Natural killer cell treated with Interleukin-12 subunit alpha and Interleukin-12 subunit beta and Interleukin-15 and Interleukin-18, amount 100 ng/mL, for 72 hours (primary cell): ENCODE measurements at regions not wholly inside any gene's neighbourhood (a gene's known extent, or its start where the extent isn't known, plus 50 kb on each side); places are given as distances from the start of the nearest gene placed in this dataset.
"Not testable (repeated sequence)": the region's sequence is repeated elsewhere in the genome, so short reads cannot be mapped to it uniquely, and the experiment has no call there.

Experiments used
- ATAC-seq, 2 donors: fragments of 150-1000 bp; cut with Tn5 transposase in 1 of 2; sonication (Bioruptor Pico), chemical (Tn5 transposase) in 1 of 2; 2 replicates each; pipeline ENCODE4 v1.10.0; 2021
- DNase-seq: peaks from one replicate; pipeline ENCODE4 v3.0.0; 2022; ENCODE audit warnings: low spot score
- H3K27ac Mint-ChIP-seq, 2 donors: 1 replicate in 1 of 2; 2 replicates in 1 of 2; pipeline ENCODE4 v1.8.0; 2022; ENCODE audit warnings: mixed read lengths in 2 of 2, mild to moderate bottlenecking in 1 of 2, moderate library complexity in 1 of 2
- H3K27me3 Mint-ChIP-seq, 2 donors: 1 replicate in 1 of 2; 2 replicates in 1 of 2; pipeline ENCODE4 v1.8.0; 2022; ENCODE audit warnings: mixed read lengths in 2 of 2
- H3K36me3 Mint-ChIP-seq: one replicate; pipeline ENCODE4 v1.8.0; 2022; ENCODE audit warnings: mixed read lengths
- H3K4me1 Mint-ChIP-seq, 2 donors: 1 replicate in 1 of 2; 2 replicates in 1 of 2; pipeline ENCODE4 v1.8.0; 2022; ENCODE audit warnings: low read depth in 2 of 2, mixed read lengths in 2 of 2, mild to moderate bottlenecking in 1 of 2
- H3K4me3 Mint-ChIP-seq: one replicate; pipeline ENCODE4 v1.8.0; 2022; ENCODE audit warnings: mixed read lengths
- H3K9me3 Mint-ChIP-seq: 2 replicates; pipeline ENCODE4 v1.8.0; 2022; ENCODE audit warnings: mixed read lengths

DNA sequence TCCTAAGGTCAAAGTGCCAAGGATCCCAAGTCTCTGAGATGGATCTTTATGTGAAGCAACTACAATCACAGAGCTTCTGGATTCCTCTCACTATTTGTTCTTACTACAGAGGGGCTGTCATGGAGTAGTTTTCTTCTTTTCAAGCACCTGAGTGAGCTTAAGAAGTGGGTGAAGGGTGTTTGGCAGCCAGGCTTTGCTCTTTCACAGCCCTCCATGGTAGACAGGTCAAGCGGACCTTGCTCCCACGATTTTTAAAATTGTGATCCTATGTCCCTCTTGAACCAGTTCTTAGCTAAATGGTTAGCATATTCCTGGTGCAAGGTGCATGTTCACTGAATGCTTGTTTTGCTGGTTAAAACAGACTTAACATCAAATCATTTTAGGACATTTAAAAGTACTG, 332.2 kb downstream of the GADD45G start:
- no peak overlapping the region for H3K27ac Mint-ChIP-seq
- no peaks in the 10 kb centered on the region for H3K9me3 Mint-ChIP-seq
- H3K4me1 Mint-ChIP-seq: peaks cover 0 to 3% of the 10 kb centered on the region in 2 donors
- ATAC-seq (no peak), DNase-seq (no peak)
- no peaks in the 10 kb centered on the region for H3K36me3 Mint-ChIP-seq
- H3K4me3 Mint-ChIP-seq: no peak overlapping the region
- peaks cover 25 to 43% of the 10 kb centered on the region in 2 donors for H3K27me3 Mint-ChIP-seq

DNA sequence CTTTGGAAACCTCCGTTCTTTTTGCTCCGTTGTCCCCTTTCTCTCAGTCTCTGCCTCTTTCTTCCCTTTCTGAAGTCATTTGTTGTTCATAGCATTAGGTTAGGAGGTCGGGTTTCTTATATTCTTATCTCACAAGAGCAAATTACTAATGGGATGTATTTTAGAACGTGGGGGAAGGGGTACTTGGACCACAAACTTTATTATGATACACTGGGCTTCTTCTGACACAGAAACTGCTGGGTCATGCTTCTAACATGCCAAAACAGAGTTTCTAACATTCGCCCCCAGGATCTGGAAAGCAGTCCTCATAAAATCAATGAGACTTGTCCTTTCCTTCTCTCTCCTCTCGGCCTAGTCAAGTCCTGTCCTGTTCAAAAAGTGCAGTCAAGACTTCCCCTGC, 334.4 kb downstream of the GADD45G start:
- peaks cover 31 to 44% of the 10 kb centered on the region in 2 donors for H3K27me3 Mint-ChIP-seq
- peak overlapping the region in 1 of 2 donors; percentile 74 for H3K27ac Mint-ChIP-seq
- no peaks in the 10 kb centered on the region for H3K9me3 Mint-ChIP-seq
- H3K4me3 Mint-ChIP-seq: no peak overlapping the region
- no peaks in the 10 kb centered on the region for H3K36me3 Mint-ChIP-seq
- H3K4me1 Mint-ChIP-seq: peaks cover 0 to 3% of the 10 kb centered on the region in 2 donors
- ATAC-seq: no peak
- no peak for DNase-seq

DNA sequence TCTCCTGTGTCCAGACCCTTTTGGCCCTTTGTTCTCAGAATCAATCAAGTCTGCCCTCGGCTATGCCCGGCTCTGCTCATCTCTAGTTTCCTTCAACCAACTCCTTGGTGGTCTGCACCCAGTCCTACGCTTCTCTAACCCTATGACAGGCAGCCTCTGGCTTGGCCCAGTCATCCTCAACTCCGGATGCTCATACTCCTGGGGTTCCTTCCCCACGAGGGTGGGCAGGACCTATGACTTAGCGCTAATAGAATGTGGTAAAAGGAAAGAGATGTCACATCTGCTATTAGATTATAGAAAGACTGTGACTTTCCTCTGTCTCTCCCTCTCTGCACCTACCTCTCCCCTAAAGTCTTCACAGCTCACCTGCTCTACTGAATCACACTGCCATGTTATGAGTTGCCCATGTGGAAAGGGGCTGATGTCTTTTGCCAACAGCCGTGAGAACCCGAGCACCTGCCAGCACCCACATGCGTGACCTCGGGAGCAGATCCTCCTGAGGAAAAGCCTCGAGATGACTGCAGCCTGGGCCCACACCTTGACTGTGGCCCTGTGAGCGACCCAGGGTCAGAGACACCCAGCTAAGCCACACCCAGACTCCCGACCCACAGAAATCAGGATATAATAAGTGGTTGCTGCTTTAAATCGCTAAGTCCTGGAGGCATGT, 334.9 kb downstream of the GADD45G start:
- no peak for ATAC-seq
- no peak overlapping the region for H3K4me3 Mint-ChIP-seq
- peak overlapping the region in 1 of 2 donors; percentile 74 for H3K27ac Mint-ChIP-seq

DNA sequence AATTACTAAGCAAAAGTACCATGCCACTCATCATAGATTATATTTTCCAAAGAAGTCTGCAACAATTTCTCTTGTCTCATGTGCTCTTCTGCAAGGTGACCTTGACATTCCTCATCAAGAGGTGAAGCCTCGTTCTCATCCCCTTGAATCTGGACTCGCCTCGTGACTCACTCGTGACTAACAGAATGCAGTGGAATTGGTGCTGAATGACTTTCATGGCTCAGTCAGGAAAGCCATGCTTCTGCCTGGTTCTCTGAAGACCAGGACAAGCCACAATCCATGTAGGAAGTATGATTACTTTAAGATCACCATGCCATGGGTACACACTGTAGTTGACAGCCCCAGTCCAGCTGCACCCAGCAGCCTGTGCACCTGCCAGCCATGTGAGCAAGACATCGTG, 335.8 kb downstream of the GADD45G start:
- no peak for ATAC-seq
- Mint-ChIP-seq H3K27me3 (peaks cover 33 to 44% of the 10 kb centered on the region in 2 donors), H3K4me3 (no peak overlapping the region), H3K36me3 (no peaks in the 10 kb centered on the region), H3K4me1 (peaks cover 0 to 3% of the 10 kb centered on the region in 2 donors), H3K9me3 (no peaks in the 10 kb centered on the region), H3K27ac (no peak overlapping the region)
- DNase-seq: no peak

More for the DNA sequence above, 334.9 kb downstream of the GADD45G start:
- DNase-seq: no peak
- Mint-ChIP-seq H3K4me1 (peaks cover 0 to 3% of the 10 kb centered on the region in 2 donors), H3K36me3 (no peaks in the 10 kb centered on the region), H3K9me3 (no peaks in the 10 kb centered on the region), H3K27me3 (peaks cover 33 to 44% of the 10 kb centered on the region in 2 donors)

DNA sequence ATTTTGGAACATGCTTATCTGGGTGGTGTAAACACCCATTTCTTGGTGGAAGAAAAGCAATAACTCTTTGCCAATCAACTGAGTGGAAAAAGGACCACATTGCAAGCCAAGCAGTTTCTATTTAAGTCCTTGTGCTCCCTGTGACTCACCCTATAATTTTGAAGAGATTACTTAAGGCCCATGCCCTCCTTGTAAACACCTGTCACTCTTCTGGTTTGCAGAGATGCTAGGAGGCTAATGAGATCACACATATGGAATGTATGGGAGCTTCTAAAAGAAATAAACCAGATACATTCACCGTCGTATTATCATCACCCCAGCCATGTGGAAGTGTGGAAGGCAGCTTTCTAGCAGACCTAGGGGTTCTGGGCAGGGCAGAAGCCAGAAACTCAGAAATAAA, 337.1 kb downstream of the GADD45G start:
- no peaks in the 10 kb centered on the region for H3K4me1 Mint-ChIP-seq
- no peak overlapping the region for H3K4me3 Mint-ChIP-seq
- no peak for DNase-seq
- H3K27ac Mint-ChIP-seq: no peak overlapping the region
- H3K9me3 Mint-ChIP-seq: no peaks in the 10 kb centered on the region
- no peaks in the 10 kb centered on the region for H3K36me3 Mint-ChIP-seq
- no peak for ATAC-seq
- H3K27me3 Mint-ChIP-seq: peaks cover 27 to 36% of the 10 kb centered on the region in 2 donors

- Mint-ChIP-seq H3K36me3 (no peaks in the 10 kb centered on the region), H3K4me1 (no peaks in the 10 kb centered on the region), H3K27me3 (peaks cover 27 to 36% of the 10 kb centered on the region in 2 donors), H3K27ac (no peak overlapping the region), H3K9me3 (no peaks in the 10 kb centered on the region), H3K4me3 (no peak overlapping the region)
- ATAC-seq: peak in 1 of 2 donors; percentile 25
- no peak for DNase-seq
Measured at GRCh38 chr9:89942643-89943042, 337.8 kb downstream of the GADD45G start.

DNA sequence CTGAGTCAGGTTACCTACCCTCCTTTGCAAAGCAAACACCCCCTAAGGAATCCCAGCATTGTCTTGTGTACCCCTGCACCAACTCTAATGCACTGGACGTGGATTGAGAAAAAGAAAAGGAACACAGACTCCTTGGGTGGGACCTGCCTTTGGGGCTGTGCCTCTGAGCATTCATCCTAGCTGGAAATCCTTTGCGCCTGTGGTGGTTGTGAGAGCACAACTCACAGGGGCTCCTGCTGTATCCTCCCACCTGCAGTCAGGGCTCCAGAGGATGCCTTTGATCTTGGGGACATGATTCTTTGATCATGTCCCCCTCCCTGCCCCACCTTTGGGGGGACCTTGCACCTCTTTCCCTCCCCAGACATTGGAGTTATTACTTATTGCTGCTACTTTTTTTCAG, 338.5 kb downstream of the GADD45G start:
- H3K27me3 Mint-ChIP-seq: peaks cover 27 to 36% of the 10 kb centered on the region in 2 donors
- peak in 1 of 2 donors; percentile 12 for ATAC-seq

DNA sequence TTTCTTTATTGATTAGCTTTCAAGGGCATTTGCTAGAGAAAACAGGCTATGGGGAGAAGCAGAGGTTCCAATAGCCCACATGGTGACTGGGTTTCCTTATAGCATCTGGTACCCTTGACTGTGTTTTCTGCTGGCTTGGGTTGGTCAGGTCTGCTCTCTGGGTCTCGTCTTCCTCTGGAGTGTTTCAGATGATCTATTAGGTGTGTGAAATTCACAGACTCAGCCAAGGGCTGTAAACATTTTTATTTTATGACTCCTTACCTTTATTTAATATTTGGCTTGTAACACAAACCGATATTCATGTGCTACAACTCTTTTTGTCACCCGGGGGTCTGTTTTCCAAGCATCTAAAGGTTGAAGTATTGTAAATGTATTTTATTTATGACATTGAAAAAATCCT, 338.9 kb downstream of the GADD45G start:
- no peak for DNase-seq
- Mint-ChIP-seq H3K36me3 (no peaks in the 10 kb centered on the region), H3K4me1 (peaks cover 0 to 3% of the 10 kb centered on the region in 2 donors), H3K4me3 (no peak overlapping the region), H3K27me3 (peaks cover 26 to 33% of the 10 kb centered on the region in 2 donors), H3K27ac (no peak overlapping the region), H3K9me3 (no peaks in the 10 kb centered on the region)
- no peak for ATAC-seq

More for the DNA sequence above, 338.5 kb downstream of the GADD45G start:
- H3K4me1 Mint-ChIP-seq: peaks cover 0 to 3% of the 10 kb centered on the region in 2 donors
- no peak overlapping the region for H3K4me3 Mint-ChIP-seq
- no peaks in the 10 kb centered on the region for H3K9me3 Mint-ChIP-seq
- no peaks in the 10 kb centered on the region for H3K36me3 Mint-ChIP-seq
- DNase-seq: no peak
- H3K27ac Mint-ChIP-seq: no peak overlapping the region

DNA sequence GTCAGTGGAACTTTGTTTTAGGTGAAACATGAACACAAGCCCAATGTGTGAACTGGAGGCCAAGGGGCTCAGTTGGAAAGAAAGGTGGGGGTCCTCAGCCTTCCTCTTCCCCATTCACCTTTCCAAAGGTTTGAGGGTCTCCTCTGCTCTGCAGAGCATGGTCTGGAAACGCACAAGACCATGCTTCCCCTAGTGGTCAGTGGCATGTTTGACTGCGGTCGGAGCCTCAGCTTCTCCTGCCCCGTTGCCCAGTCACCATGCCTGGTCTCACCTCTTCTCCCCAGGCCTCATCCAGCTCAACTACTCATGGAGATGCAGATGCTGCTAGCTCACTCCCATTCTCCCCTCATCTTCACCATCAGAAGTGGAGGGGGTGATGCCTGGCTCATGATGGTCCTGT, 340.3 kb downstream of the GADD45G start:
- no peak for DNase-seq
- Mint-ChIP-seq H3K9me3 (no peaks in the 10 kb centered on the region), H3K27ac (no peak overlapping the region), H3K4me1 (peaks cover 0 to 3% of the 10 kb centered on the region in 2 donors), H3K36me3 (no peaks in the 10 kb centered on the region), H3K27me3 (peaks cover 15 to 19% of the 10 kb centered on the region in 2 donors), H3K4me3 (no peak overlapping the region)
- no peak for ATAC-seq

DNA sequence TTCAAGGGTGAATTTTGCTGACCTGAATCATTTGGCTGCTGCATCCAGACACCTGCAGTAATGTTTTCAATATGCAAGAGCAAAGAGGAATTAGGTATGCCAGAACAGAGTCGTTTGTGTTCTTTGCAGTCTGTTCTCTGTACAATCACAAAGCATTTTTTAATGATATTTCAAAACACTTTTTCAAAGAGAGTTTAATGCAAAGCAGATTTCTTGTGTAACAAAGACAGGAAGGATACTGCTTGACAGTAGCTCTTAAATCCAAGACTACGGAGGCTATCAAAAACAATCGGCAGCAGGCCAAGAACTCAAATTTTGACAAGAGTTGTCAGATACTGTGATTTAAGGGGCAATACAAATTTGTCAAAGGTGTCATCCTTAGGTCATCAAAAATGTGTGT, 341.9 kb downstream of the GADD45G start:
- no peak overlapping the region for H3K4me3 Mint-ChIP-seq
- peaks cover 10 to 12% of the 10 kb centered on the region in 2 donors for H3K27me3 Mint-ChIP-seq
- H3K9me3 Mint-ChIP-seq: no peaks in the 10 kb centered on the region
- H3K36me3 Mint-ChIP-seq: no peaks in the 10 kb centered on the region
- peaks cover 5 to 7% of the 10 kb centered on the region in 2 donors for H3K4me1 Mint-ChIP-seq
- DNase-seq (no peak), ATAC-seq (no peak)
- H3K27ac Mint-ChIP-seq: no peak overlapping the region

- DNase-seq (no peak), ATAC-seq (no peak)
- Mint-ChIP-seq H3K4me1 (peaks cover 23% of the 10 kb centered on the region in 2 donors), H3K9me3 (peaks cover 6% of the 10 kb centered on the region), H3K4me3 (no peak overlapping the region), H3K36me3 (no peaks in the 10 kb centered on the region), H3K27ac (no peak overlapping the region), H3K27me3 (peaks cover 0 to 2% of the 10 kb centered on the region in 2 donors)
Measured at GRCh38 chr9:89949111-89949510, 344.3 kb downstream of the GADD45G start.

DNA sequence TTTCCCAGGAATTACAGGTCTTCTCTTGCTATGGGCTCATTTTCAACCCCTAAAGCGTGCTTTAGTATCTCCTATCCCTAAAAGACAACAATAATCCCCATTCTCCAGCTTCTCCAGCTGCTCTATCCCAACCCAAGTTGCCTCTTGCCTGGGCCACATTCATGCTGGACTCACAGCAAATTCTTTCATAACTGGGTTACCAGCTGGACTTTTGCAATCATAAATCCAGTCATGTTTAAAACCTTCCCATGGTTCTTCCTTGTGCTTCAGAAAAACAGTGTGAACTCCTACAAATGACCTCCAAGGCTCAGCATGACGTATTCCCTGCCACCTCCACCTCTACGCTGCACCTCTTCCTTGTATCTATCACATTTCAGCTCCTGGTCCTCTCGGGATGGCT, 346.9 kb downstream of the GADD45G start:
- DNase-seq (no peak), ATAC-seq (no peak)
- Mint-ChIP-seq H3K4me3 (no peak overlapping the region), H3K9me3 (peaks cover 6% of the 10 kb centered on the region), H3K4me1 (peaks cover 27 to 30% of the 10 kb centered on the region in 2 donors), H3K36me3 (no peaks in the 10 kb centered on the region), H3K27me3 (no peaks in the 10 kb centered on the region), H3K27ac (peak overlapping the region; percentile 57 to 82)

GRCh38 chr9:89952401-89952800, 347.6 kb downstream of the GADD45G start:
- H3K9me3 Mint-ChIP-seq: peaks cover 6% of the 10 kb centered on the region
- ATAC-seq: peak; percentile 72 to 76
- H3K4me3 Mint-ChIP-seq: peak overlapping the region; percentile 70
- peaks cover 29 to 30% of the 10 kb centered on the region in 2 donors for H3K4me1 Mint-ChIP-seq
- no peaks in the 10 kb centered on the region for H3K36me3 Mint-ChIP-seq
- peak overlapping the region; percentile 57 to 82 for H3K27ac Mint-ChIP-seq
- H3K27me3 Mint-ChIP-seq: no peaks in the 10 kb centered on the region
- no peak for DNase-seq

GRCh38 chr9:89953263-89953662, 348.5 kb downstream of the GADD45G start:
- not testable (repeated sequence) for DNase-seq, H3K27me3 Mint-ChIP-seq, H3K36me3 Mint-ChIP-seq, H3K9me3 Mint-ChIP-seq
- H3K27ac Mint-ChIP-seq: peak overlapping the region; percentile 57 to 82
- ATAC-seq: peak in 1 of 2 donors; percentile 59
- H3K4me3 Mint-ChIP-seq: peak overlapping the region; percentile 70
- H3K4me1 Mint-ChIP-seq: peaks cover 28 to 29% of the 10 kb centered on the region in 2 donors
